ENCODE measurements at regions not wholly inside any gene's neighbourhood (a gene's known extent, or its start where the extent isn't known, plus 50 kb on each side); places are given as distances from the start of the nearest gene placed in this dataset.

DNA sequence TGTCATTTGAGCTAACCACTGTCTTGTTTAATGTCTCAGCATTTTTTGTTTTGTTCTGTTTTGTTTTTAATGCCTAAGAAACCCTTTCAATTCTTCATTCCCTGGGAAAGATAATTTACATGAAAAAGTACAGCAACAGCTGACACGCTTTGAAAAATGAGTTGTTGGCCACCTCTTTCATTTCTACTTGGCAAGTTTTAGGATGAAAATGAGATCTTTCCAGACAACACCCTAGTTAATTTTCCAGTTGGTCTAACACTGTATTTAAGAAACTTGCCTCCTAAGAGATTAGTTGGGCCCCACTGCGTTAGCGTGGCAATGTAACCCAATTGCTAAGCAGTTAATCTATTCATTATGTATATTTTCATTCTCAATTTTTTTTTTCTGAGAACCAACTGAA is 194.0 kb upstream of the LRRN1 start:
- no peak overlapping the region for H3K4me3 ChIP-seq (replicated peaks; ENCODE audit: low read depth, low read length)
- TF ChIP-seq, protein P1, sequence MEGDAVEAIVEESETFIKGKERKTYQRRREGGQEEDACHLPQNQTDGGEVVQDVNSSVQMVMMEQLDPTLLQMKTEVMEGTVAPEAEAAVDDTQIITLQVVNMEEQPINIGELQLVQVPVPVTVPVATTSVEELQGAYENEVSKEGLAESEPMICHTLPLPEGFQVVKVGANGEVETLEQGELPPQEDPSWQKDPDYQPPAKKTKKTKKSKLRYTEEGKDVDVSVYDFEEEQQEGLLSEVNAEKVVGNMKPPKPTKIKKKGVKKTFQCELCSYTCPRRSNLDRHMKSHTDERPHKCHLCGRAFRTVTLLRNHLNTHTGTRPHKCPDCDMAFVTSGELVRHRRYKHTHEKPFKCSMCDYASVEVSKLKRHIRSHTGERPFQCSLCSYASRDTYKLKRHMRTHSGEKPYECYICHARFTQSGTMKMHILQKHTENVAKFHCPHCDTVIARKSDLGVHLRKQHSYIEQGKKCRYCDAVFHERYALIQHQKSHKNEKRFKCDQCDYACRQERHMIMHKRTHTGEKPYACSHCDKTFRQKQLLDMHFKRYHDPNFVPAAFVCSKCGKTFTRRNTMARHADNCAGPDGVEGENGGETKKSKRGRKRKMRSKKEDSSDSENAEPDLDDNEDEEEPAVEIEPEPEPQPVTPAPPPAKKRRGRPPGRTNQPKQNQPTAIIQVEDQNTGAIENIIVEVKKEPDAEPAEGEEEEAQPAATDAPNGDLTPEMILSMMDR (IDR thresholded peaks at IDR 0.05; ENCODE audit: low read length, missing control alignments): no peak
- no peak for DNase-seq (ENCODE audit: low read depth)

DNA sequence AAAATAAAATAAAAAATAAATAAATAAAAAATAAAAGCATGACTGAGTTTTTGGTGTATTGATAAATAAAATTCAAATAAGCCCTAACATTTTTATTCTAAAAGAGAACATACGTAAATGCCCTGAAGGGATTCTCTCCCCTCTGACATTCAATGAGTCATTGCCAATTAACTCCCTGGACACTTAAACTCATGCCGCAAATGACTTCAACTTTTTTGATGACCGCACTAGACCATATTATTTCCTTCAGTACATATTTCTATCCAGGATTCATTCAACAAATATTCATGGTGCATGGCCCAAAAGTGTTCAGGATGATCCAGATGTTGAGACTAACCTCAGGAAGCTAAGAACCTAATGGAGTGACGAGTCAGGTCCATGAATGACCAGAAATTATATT is 195.9 kb upstream of the LRRN1 start:
- DNase-seq (ENCODE audit: low read depth): no peak
- TF ChIP-seq, protein P1 (IDR thresholded peaks at IDR 0.05; ENCODE audit: low read length, missing control alignments): no peak
- H3K4me3 ChIP-seq (replicated peaks; ENCODE audit: low read depth, low read length): no peak overlapping the region

DNA sequence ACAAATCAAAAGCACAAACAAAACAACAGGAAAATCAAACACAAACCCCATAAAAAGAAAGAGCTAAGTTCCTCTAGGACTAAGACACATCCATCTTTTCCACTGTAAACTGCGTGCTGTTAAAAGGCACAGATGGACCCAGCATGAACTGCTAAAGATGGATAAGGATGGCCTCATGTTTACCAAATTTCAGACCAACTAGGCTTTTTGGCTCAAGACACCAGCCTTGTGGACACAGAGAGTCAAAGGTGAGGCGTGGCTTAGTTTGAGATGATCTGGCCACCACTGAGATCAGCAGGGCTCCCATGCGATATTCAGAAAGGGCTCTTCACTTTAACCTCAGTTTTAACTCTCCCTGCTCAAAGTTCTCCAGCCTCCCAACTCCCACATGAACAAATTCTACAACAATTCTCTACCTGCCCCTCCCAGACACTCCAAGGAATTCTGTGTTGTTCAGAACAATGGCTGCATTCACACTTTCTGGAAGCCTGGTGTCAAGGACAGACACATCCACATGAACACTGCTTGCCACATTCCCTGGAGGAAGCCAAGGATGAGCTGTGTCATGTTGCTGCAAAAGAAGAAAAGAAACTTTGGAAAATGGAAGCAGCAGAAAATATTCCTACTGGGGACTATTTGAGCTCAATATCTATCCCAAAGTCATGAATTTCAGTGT is 198.4 kb upstream of the LRRN1 start:
- H3K4me3 ChIP-seq (replicated peaks; ENCODE audit: low read depth, low read length): no peak overlapping the region
- TF ChIP-seq, protein P1 (IDR thresholded peaks at IDR 0.05; ENCODE audit: low read length, missing control alignments): no peak
- DNase-seq (ENCODE audit: low read depth): no peak

DNA sequence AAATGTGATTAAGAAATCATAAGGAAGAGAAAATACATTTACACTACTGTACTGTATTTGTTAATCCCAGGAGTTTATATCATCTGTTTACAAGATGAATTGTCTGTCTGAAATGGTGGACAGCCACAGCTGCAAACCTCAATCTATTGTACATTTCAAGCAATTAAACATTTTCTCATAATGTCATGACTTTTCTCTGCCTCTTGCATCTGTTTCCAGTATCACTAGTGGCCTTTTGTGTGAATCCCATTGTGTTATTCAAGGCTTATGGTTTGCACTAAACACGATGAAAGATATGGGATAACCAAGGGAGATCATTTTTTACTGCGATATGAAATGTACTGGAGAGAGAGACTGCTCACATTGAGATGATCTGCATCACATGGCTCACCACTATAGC is 200.2 kb upstream of the LRRN1 start:
- TF ChIP-seq, protein P1 (IDR thresholded peaks at IDR 0.05; ENCODE audit: low read length, missing control alignments): no peak
- DNase-seq (ENCODE audit: low read depth): no peak
- H3K4me3 ChIP-seq (replicated peaks; ENCODE audit: low read depth, low read length): no peak overlapping the region

DNA sequence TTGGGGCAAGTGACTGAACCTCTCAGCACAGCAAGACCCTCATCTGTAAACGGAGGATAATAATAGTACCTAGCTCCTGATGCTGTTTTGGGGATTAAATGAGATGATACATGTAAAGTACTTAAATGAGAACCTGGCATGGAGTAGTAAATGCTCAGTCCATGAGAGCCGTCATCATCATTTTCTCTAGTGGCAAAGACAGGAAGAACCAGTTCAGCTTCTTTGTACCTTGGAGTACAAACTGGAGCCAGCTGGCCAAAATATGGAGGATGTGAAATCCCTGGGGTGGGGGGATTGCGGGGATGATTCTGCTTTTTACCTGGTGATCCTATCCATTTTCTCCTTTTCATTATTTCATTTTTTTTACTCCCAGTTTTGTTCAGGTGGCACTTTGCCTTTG is 204.2 kb upstream of the LRRN1 start:
- no peak overlapping the region for H3K4me3 ChIP-seq (replicated peaks; ENCODE audit: low read depth, low read length)
- TF ChIP-seq, protein P1 (IDR thresholded peaks at IDR 0.05; ENCODE audit: low read length, missing control alignments): no peak
- DNase-seq (ENCODE audit: low read depth): no peak

DNA sequence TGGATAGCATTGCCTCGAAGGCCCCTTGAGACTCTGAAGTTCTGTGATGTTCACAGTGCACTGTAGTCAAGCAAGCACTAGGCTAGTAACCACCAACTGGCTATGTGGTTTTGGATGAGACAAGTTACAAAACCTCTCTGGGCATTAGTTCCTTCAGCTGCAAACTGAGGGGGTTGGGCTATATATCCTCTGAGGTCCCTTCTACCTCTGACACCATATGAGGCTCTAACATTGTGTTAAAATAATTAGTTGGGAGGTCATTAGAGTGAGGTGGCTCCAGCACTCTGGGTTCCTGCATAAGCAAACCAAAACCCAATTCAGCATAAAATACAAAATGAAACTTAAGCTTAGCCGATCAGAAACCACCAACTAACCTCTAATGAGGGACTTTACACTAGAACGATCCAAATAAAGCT is 209.5 kb upstream of the LRRN1 start:
- TF ChIP-seq, protein P1 (IDR thresholded peaks at IDR 0.05; ENCODE audit: low read length, missing control alignments): no peak
- no peak overlapping the region for H3K4me3 ChIP-seq (replicated peaks; ENCODE audit: low read depth, low read length)
- DNase-seq (ENCODE audit: low read depth): no peak

DNA sequence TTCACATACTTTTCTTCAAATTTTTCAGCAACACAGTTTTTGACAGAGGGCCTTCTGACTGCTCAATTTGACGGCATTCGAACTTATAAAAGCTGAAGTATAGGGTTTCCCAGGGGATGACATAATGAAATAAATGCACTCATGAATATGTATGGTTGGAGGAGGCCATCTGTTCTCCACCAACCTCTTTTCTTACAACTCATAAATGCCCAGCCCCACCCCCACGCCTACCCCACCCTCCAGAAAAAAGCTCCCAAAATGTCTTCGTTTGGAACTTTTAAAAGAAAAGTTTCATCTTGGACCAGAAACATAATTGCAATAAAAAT is 211.6 kb upstream of the LRRN1 start:
- no peak overlapping the region for H3K4me3 ChIP-seq (replicated peaks; ENCODE audit: low read depth, low read length)
- TF ChIP-seq, protein P1 (IDR thresholded peaks at IDR 0.05; ENCODE audit: low read length, missing control alignments): no peak
- DNase-seq (ENCODE audit: low read depth): no peak
